Ecto neural progenitor cell (in vitro differentiated cells): ENCODE measurements at regions not wholly inside any gene's neighbourhood (a gene's known extent, or its start where the extent isn't known, plus 50 kb on each side); places are given as distances from the start of the nearest gene placed in this dataset.
"Not testable (repeated sequence)": the region's sequence is repeated elsewhere in the genome, so short reads cannot be mapped to it uniquely, and the experiment has no call there.

Source experiments
- DNase-seq: peaks from one replicate; pipeline ENCODE4 v3.0.0-alpha.2; 2018; ENCODE audit warnings: low spot score

DNA sequence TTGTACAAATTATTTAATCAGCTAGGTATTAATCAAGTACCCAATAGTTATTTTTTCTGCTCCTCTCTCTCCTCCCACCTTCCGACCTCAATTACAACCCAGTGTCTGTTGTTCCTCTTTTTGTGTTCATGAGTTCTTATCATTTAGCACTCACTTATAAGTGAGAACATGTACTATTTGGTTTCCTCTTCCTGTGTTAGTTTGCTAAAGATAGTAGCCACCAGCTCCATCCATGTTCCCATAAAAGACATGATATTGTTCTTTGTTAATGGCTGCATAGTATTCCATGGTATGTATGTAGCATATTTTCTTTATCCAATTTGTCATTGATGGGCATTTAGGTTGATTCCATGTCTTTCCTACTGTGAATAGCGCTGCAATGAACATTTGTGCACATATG lies 652.8 kb upstream of the CITED2 start:
- DNase-seq, result no peak

DNA sequence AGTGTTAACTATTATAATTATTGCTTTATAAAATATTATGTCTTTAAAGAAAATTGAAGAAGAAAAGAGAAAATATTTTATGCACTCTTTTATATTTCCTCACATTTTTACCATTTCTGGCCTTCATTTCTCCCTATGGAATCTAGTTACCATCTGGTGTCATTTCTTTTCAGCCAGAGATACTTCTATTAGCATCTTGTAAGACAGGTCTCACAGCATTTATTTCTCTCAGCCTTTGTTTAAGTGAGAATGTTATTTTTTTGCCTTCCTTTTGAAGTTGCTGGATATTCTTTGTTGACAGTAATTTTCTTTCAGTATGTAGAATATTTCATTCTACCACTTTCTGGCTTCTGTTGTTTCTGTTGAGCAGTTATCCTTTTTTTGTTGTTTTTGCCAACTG lies 652.1 kb upstream of the CITED2 start:
- DNase-seq, result no peak

DNA sequence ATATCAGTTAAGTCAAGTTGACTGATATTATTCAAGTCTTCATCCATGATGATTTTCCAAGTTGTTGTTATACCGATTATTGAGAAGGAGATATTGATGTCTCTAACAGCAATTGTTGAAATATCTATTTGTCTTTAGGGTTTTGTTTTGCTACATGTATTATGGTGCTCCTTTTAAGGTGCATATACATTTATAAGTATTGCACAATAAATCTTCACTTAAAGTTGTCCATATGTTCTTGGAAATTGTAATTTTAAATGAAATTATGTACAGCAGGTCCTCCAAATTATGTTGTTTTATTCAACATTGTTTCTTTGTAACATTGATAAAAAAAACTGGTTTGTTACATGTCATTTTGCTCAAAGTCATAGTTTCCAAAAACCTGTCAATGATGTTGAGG lies 650.7 kb upstream of the CITED2 start:
- no peak for DNase-seq

DNA sequence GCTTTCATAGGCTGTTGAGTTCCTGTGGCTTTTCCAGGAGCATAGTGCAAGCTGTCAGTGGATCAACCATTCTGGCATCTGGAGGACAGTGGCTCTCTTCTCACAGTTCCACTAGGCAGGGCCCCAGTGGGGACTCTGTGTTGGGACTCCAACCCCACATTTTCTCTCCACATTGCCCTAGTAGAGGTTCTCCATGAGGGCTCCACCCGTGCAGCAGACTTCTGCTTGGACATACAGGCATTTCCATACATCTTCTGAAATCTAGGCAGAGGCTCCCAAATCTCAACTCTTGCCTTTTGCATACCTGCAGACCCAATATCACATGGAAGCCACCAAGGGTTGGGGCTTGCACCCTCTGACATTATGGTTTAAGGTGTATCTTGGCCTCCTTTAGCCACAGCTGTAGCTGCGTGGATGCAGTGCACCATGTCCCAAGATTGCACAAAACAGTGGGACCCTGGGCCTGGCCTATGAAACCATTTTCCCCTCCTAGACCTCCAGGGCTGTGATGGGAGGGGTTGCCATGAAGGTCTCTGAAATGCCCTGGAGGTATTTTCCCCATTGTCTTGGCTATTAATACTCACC lies 645.9 kb upstream of the CITED2 start:
- no peak for DNase-seq

DNA sequence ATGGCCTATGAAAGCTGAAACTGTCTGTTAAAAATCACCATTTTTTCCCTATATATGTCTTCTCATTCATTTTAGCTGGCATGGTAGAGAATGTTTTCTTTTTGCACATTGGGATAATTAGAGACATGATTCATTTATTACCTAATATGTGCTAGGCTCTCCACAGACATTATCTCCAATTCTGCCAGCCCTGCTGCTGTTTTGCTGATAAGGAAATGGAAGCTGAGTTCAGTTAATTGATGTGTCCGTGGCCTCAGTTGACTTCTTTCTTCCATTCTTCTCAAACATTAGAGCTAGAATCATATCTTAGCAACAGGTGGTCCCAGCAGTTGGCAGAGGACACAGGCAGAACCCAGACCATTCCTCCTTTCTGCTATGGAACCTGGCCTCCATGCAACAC lies 644.1 kb upstream of the CITED2 start:
- DNase-seq, result no peak

DNA sequence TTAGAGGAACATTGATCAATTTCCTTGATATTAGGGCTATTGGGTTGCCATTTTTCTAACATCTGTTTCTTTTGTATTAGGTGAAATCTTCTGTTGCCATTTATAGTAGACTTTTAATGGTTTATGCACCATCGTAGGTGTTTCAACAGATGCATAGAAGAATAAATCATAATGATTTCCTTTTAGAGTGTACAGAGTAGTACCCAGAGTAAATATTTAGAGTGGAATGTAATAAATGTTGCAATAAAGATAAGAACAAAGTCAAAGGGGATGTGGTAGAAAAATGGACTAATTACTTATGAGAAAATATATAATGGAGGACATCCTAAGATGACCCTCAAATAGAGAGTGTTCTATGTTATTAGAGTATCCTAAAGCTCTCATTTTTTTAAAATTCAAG lies 643.0 kb upstream of the CITED2 start:
- DNase-seq, result no peak

DNA sequence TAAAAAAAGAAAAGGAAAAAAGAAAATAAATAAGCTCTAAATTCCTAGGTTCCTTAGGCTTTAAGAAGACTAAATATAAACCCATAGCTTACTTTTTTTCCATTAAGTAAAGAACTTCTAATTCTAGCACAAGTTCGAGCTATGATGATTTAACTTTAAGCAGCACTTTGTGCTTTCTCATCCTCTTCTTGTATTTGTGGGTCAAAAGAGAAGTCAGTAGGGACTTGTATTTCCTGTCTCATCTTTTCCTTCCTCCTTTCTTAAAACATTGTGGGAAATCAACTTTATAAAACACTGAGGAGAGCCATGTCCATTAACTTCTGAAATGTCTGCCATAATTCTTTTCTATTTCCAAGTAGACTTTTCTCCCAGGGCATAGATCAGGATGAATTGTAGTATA lies 637.7 kb upstream of the CITED2 start:
- DNase-seq, result no peak

DNA sequence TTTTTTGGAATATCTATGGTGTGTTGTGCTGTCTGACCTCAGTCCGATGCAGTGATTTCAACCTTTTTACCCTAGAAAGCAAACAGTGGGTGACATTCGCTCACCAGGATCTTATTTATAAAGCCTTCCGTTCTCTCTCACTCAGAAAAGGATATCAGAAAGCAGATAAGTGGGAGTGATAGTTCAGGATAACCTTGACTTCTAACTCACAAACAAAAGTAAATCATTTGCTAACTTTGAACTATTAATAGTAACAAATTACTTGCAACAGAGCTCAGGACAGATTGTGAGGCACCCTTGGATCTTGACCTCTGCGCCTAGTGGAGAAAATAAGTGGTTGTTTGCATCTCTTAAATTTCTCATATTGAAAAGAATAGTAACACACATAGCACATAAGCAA lies 637.1 kb upstream of the CITED2 start:
- DNase-seq, result no peak

DNA sequence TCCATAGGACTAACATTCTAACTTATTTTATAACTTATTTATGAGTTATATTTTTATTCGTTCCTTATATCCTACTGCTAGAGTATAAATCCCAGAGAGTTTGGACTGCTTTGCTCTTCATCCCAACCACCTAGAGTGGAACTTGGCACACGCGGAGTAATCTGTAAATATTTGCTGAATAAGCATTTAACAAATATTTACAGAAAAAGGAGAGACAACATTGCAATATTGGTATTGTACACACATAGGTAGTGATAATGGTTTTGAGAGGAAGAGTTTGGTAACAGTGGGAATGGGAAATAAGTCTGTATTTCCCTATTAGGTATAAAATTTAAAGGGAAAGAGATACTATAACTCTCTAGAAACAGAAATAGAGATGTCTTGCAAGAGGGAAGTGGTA lies 634.8 kb upstream of the CITED2 start:
- no peak for DNase-seq

DNA sequence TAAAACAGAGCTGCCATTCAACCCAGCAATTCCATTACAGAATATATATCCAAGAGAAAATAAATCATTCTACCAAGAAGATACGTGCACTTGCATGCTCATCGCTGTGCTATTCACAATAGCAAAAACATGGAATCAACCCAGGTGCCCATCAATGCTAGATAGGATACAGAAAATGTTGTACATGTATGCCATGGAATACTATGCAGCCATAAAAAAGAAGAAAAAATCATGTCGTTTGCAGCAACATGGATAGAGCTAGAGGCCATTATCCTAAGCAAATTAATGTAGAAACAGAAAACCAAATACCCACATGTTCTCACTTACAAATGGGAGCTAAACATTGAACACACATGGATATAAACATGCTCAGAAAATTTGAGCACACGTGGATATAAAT lies 633.1 kb upstream of the CITED2 start:
- DNase-seq, result no peak

DNA sequence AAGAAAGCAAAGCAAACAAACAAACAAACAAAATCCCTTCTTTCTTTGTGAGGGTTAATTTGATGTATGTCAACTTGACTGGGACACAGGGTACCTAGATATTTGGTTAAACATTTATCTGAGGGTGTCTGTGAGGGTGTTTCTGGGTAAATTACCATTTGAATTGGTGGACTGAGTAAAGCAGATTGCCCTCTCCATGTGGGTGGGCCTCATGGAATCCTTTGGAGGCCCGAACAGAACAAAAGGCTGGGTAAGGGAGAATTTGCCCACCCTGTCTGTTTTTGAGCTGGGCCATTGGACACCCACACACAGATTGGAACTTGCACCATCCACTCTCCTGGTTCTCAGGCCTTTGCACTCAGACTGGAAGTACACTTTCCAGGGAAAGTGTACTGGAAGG lies 628.8 kb upstream of the CITED2 start:
- peak; percentile 68 for DNase-seq

DNA sequence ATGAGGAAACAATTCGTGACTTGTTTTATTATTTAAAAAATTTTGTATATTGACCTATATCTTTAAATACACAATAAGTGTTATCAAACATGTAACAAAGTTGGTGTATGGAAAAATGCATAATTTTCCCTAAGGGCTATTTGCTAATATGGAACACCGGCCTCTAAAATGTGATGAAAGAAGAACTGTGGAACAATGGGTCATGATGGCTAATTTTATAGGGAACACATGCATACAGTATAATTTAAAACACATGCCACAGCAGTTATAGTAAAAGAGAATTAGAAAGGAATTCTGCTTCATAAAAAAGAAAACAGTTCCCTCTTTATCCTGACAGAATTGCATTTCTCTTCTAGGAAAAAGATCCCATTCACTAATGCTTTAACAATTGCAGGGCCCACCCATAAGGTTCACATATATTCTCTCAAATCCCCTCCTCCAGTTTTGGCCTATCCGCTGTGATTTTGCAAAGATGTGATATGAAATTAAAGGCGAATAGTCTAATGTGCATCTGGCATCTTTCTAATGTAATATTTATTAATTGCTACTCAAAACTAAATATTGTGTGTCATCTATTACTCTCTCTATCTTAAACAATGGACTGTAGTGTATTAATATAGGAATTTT lies 628.1 kb upstream of the CITED2 start:
- no peak for DNase-seq

DNA sequence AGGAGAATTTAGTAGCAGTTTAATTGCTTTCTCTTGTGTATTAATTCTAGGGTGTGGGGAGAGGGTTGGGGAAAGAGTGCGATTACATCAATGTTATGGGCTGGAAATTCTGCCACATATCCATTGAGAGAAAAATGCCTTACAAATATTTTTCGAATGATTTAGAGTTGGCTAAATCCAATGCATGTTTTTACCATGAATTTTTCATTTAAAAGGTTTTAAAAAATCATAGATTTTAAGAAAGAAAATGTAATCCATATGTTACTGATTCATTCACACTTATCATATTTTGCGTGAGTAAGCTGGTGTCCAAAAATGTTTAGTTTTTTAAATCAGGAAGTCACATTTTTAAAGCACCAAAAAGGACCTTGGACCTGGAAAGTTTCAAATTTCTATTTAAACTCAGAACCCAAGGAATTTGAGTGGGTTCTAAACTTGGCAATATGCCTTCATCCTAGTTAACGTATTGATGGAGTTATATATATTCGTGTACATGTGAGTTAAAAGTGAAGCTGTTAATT lies 627.4 kb upstream of the CITED2 start:
- no peak for DNase-seq

DNA sequence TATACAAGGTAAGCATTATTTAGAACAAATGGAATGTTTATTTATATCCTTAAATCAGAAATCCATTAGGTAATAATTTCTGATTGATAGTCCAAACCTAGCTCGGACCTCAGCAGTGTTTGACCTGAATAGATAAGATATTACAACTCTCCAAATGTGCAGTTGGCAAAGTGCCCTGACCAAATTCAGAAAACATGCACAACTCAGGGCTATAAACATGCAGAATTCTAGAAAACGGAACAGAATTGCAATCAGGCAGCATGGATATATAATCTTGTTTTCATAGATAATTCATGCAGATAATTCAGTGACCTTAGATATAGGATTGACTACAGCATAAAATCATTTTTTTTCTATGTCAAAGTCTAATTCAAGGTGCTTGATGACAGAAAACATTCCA lies 626.6 kb upstream of the CITED2 start:
- DNase-seq, result no peak

DNA sequence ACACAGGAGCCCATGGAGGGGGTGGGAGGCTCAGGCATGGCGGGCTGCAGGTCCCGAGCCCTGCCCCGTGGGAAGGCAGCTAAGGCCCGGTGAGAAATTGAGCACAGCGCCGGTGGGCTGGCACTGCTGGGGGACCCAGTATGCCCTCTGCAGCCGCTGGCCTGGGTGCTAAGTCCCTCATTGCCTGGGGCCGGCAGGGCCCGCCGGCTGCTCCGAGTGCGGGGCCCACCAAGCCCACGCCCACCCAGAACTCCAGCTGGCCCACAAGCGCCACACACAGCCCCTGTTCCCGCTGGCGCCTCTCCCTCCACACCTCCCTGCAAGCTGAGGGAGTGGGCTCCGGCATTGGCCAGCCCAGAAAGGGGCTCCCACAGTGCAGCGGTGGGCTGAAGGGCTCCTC lies 625.2 kb upstream of the CITED2 start:
- not testable (repeated sequence) for DNase-seq

DNA sequence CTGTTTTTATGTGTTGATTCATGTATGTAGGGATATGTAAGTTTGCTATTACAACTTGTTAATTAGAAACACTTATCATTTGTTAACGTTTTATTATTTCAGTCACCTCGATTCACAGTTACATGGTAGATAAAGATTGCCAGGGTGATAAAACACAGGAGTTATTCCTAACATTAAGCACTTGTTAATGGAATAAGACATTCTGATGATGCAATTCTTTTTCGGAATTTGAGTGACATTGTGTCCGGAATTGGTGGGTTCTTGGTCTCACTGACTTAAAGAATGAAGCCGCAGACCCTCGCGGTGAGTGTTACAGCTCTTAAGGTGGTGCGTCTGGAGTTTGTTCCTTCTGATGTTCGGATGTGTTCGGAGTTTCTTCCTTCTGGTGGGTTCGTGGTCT lies 624.0 kb upstream of the CITED2 start:
- DNase-seq, result not testable (repeated sequence)

DNA sequence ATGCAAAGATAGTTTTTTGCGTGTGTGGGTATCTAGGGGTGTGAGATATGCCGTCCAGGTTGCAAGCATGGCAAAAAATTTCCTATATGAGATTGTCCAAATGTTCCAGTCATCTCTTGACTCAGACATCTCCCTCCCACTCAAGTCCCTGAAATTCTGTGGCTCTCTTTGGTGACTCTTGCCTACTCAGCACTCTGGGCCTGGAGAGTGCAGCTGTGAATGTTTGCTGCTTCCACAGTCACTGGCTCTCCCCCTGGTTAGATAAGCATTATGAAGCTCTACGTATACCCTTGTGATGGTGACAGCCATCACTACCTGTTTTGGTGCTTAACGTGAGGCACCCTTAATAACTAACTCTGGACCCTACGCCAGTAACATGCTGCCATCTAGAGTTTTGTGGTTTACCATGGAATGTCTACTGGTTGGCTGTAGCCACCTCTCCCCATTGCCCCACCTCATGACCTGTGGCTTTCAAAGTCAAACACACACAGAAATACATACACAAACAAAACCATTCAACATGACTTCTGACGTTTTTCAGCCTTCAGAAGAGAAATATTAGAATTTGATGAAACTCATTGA lies 621.9 kb upstream of the CITED2 start:
- DNase-seq, result no peak

DNA sequence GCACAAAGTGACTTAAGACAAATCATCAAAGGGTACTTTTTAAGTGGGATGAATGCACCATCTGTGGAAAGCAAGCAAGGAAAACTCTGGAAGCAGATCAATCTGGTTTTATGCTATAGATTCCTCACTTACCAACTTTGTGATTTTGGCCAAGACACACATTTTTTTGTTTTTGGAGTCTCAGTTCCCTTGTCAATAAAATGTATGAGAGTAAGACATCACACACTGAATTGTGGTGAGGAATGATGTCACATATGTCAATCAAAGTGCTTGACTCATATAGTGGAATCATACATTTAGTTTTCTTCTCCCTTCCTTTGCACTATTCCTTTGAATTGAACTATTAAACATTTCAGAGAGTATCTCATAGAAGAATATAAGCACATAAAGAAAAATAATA lies 620.5 kb upstream of the CITED2 start:
- DNase-seq, result no peak

DNA sequence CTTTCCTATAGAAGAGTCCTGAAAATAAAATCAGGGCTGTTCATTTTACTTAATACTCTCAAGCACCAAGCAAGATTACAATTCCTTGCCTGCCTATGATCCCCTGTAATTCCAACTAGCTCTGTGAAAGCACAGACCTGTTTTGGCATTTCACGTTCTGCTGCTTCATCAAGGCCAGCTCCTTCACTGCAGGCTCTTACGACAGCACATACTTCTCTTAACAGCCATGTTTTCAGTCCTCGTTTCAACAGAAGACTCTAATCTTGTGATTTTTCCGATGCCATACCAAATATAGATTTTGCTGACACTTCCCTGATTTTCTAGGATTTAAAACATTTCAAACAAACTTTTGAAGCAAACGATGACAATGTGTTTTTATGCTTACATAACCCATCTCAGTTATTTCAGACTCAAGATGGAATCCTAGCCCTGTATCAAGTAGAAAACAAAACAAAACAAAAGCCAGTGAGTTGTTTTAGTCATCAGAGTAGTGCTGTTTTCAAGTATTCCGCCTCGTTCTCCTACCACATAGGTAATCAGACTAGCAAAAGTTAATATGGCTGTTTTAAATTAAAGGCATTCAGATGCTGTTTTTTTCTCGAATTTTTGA lies 616.5 kb upstream of the CITED2 start:
- no peak for DNase-seq

DNA sequence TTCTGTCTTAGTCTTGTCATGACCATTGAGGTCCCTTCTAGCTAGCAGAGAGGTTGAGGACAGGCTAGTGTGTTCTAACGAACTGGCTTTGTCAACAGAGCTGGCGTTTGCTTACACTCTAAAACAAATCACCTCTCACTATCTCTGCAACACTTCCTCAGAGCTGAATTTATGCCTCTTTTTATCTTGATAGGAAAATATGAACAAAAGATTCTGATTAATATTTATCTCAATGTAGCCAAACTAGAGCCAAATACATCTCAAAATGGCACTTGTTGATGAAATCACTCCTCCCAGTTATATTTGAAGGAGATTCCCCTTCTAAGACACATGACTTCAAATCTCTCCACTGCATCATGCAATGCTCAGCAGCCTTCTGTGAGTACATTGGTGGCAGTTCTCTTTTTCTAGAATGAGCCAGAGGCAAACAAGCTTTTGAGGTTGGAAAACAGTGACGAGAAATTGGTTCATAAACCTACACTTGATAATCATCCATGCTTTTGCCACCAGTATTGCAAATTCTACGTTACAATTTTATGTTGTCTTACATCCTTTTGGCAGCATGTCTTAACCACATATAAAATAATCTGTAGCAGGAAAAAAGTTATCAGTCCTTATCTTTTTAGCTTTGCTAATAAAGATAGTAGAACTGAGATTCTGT lies 615.7 kb upstream of the CITED2 start:
- no peak for DNase-seq

DNA sequence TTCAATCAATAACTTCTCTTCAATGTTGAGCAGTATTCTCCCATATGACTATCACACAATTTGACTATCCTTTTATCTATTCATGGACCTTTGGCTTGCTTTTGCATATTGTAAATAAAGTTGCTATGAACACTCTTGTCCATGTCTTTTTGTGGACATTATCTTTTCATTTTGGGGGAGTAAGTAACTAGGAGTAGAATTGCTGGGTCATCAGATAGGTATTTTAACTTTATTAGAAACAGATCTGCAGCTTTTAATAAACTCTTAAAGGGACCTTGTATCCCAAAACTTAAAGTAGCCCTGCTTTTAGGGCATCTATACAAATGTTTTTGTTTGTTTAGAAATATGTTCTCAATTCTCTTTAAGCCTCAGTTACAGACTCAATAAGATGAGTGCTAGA lies 614.2 kb upstream of the CITED2 start:
- DNase-seq, result no peak

DNA sequence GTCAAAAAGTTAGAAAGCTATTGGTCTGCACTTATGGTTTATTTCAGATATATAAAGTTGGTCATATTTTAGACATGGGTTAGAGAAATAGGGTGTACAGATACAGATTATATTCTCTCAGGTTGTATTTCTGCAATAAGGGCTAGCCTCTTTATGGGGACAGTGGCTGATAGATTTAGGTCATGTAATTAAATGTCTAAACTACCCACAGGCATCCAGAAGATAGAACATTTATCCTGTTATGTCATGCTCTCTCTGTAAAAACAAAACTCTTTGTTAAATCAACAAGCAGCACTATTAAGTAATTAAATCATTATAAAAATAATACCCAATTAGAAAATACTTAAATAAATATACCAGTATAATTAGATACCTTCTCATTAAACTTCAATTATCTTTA lies 612.6 kb upstream of the CITED2 start:
- DNase-seq, result no peak

DNA sequence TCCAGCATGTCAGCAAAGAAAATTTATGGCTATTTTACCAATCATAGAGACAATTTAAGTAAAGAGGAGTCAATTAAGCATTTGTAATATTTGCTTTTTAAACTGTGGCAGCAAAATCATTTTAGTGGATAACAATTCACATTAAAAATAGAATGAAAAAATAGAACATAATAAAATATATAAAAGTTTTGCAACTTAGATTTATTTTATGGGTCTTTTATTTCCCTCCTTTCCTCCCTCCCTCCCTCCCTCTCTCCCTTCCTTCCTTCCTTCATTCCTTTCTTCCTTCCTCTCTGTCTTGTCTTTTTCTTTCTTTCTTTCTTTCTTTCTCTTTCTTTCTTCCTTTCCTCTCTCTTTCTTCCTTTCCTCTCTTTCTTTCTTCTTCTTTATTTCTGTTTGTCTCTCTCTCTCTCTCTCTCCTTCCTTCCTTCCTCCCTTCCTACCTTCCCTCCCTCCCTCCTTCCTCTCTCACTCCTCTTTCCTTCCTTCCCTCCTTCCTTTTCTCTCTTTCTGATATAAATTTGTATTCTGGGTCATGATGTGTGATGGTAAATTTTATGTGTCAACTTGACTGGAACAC lies 610.9 kb upstream of the CITED2 start:
- DNase-seq, result no peak
